Activated CD8-positive, alpha-beta memory T cell treated with anti-CD3 and anti-CD28 coated beads for 48 hours (primary cell): ENCODE measurements at regions not wholly inside any gene's neighbourhood (a gene's known extent, or its start where the extent isn't known, plus 50 kb on each side); places are given as distances from the start of the nearest gene placed in this dataset.

Experiments
- DNase-seq, 3 experiments: peaks; one replicate each; pipeline ENCODE4 v3.0.0-alpha.2; 2020; ENCODE audit warnings: low read depth in 2 of 3, low spot score in 2 of 3

- no peak for DNase-seq
Observed at GRCh38 chr16:6335072-6335471, 997.6 kb upstream of the RBFOX1 start.

DNA sequence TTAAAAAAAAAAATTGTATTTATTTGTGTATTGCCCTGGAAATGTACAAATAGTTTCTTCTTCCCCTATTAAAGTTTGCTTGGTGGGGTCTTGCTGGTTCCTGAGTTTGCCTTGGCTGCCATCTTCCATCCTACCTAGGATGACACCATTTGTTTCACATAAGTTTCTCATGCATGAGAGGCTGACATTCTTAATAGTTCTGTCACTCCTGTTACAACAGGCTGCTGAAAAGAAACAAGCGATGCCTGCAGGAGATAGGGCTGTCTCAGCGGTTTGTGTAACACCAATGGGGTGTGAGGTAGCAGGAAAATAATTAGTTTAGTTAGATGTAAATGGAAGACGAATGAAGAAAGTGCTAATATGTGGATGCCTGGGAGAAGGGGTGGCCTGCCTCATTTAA is 1000.9 kb upstream of the RBFOX1 start:
- no peak for DNase-seq

DNA sequence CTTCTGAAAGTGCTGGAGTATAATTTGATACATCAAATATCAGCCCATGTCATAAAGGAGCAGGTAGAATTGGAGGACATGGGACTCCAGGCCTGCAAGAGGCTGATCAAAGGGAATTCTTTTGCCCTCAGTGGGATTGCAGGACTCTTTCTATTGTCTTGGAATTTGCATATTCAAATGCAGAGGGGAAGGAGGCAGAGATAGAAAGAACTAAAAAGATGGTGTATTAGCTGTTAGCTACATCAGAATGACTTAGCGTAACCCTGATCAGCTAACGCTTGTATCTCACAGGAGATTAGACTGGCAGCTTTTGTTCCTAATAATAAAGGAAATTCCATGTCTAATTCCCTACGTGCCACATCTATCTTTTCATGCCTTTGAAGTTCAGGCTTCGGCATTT is 1014.7 kb upstream of the RBFOX1 start:
- no peak for DNase-seq

DNA sequence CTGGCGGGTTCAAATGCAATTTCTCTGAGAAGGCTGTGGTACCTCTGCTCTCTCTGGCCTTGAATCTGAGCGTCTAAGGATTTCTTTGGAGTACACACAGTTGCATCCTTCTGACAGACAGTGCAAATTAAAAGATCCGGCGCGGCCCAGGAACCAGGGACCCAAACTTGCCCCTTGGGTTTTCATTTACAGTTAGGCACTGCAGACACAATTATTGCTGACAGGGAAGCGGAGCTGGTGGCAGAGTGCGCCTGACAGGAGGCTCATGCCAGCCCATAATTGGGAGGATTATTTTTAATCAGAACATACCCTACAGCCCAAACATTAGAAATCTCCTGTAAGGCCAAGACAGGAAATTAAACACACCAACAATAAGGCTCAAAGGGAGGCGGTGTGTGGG is 1023.4 kb upstream of the RBFOX1 start:
- DNase-seq: no peak

- DNase-seq: no peak
Observed at GRCh38 chr16:6308176-6308575, 1024.5 kb upstream of the RBFOX1 start.

GRCh38 chr16:6300523-6300922 is 1032.1 kb upstream of the RBFOX1 start:
- no peak for DNase-seq

- DNase-seq: no peak
Observed at GRCh38 chr16:6297666-6298410, 1034.8 kb upstream of the RBFOX1 start.

GRCh38 chr16:6286176-6286575 is 1046.5 kb upstream of the RBFOX1 start:
- no peak for DNase-seq

DNA sequence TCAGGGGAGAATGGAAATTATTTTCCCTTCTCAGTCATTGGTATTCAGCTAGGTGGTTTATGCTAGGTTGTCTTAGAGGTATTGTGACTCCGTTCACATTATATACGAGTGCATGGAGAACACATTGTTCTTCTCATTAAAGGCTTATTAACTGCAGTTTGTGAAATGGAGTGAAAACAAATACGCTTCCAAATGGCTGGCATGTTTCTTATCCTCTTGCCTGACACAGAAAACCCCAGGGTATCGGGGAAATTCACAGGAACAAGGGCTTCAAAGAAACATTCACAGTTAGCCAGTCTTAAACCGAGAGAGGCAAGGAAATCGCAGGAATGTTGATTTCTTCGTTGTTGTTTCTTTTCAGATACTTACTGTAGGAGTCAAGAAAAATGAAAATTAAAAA is 1047.9 kb upstream of the RBFOX1 start:
- no peak for DNase-seq

- no peak for DNase-seq
Observed at GRCh38 chr16:6281994-6282393, 1050.7 kb upstream of the RBFOX1 start.

GRCh38 chr16:6281274-6281673 is 1051.4 kb upstream of the RBFOX1 start:
- DNase-seq: no peak

DNA sequence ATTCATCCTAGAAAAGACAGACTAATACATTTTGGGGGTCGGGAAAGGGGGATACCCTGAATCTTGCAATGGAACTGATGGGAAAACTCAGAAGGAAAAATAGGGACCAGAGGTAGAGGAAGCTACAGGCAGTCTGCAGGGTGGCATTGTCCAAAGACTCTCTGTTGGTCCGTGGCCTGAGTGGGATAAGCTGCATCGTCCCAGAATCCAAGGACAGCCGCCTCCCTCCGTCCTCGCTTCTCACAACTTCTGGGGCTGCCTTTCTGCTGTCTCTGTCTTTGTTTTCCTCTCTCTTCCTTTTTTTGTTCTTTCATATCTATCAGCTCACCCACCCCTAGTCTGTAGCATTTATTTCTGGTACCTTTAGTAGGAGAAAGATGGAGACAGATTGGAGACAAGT is 1052.6 kb upstream of the RBFOX1 start:
- DNase-seq: no peak

DNA sequence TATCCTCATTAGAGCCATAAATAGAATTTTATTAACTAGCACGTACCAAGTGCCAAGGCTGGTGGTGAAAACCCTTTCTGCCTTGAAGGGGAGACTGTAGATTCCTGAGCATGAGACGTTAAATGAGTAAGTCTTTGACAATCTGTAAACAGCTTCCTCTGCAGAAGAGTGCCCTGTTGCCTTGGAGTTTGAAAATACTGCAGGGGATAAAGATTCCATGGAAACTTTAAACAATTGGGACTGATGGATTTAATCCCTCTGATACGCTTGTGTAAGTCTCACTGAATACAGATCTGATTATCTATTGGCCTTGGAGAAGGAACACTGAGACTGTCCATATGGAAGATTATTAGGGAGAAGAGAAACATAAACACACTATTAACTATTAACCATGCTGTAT is 1053.4 kb upstream of the RBFOX1 start:
- no peak for DNase-seq

DNA sequence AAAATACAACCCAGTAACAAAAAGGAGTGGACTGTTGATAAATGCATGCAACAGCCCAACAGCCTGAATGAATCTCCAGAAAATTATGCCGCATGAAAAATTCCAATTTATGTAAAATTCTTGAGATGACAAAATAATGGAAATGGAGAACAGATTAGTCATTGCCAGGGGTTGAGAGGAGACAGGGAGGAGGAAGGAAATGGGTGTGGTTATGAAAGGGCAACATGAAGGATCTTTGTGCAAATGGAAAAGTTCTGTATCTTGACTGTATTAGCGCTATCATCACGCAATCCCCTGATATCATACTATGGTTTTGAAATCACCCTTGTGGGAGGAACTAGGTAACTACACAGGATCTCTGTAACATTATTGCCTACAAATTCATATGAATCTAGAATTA is 1058.3 kb upstream of the RBFOX1 start:
- no peak for DNase-seq

DNA sequence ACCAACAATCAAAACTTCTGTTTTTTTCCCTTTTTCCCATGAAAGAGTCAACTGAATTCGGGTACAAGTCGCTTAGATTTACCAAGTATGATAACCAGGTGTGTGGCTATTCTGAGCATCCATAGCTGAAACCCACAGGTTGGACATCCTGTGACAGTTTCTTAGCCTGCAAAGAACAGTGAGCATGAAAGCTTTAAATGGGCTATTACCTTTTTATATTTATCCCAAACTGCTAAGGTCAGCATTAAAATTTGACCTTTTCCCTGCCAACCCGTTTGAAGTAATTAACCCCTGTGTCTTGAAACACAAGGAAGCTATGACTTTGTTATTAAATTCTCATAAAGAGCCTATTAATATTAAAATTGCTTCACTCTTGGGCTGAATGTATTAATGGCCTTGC is 1065.0 kb upstream of the RBFOX1 start:
- no peak for DNase-seq

- no peak for DNase-seq
Observed at GRCh38 chr16:6266703-6267102, 1065.9 kb upstream of the RBFOX1 start.

- DNase-seq: no peak
Observed at GRCh38 chr16:6265968-6266367, 1066.7 kb upstream of the RBFOX1 start.

DNA sequence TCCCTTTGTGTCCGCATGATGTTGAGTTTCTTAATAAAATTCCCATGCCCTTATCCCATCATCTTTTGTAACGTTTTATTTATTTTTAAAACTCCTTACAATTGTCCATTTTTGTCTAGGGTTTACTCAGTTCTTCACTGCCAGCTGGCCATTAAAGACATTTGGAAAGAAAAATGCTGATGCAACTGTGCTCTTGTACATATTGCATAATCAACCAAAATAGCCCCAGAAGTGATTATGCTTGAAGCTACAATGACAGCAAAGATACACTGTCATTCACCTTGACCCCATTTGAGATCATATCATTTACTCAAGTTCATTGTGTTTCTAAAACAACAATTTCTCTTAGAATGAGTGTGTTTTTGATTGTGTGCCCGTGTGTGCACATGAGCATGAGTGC is 1074.6 kb upstream of the RBFOX1 start:
- no peak for DNase-seq

DNA sequence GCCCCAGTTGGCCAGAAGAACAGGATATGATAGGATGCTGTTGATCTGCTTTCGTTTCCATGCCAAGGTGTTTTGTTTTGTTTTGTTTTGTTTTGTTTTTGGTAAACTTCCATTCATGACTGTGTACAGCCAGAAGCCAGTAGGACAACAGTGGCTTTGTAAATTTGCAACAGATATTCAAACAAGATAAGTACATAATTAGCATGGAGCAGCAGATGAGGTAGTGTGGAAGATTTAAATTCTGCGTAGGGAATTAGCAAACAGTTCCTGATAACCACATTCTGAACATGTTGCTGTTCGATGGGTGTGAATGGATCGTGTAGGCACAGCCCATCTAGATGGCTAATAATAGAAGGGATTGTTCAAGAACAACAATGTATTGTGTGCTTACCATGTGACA is 1080.1 kb upstream of the RBFOX1 start:
- no peak for DNase-seq

GRCh38 chr16:6250511-6250910 is 1082.1 kb upstream of the RBFOX1 start:
- no peak for DNase-seq

DNA sequence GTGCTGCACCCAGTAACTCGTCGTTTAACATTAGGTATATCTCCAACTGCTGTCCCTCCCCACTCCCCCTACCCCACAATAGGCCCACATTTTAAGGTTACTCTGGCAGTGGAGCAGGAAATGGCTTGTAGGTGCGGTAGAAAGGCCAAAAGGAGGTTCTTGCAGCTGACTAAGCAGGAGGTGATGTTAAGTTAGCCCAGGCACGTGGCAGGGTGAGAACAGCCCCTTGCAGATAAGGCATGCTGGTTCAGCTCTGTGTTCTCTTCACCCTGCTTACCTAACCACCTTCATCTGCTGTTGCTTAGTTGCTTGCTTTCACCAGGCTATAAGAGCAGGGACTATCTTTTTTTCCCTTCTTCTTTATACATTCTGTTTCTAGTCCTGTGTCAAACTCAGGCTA is 1082.8 kb upstream of the RBFOX1 start:
- DNase-seq: no peak

GRCh38 chr16:6248199-6248598 is 1084.4 kb upstream of the RBFOX1 start:
- no peak for DNase-seq

DNA sequence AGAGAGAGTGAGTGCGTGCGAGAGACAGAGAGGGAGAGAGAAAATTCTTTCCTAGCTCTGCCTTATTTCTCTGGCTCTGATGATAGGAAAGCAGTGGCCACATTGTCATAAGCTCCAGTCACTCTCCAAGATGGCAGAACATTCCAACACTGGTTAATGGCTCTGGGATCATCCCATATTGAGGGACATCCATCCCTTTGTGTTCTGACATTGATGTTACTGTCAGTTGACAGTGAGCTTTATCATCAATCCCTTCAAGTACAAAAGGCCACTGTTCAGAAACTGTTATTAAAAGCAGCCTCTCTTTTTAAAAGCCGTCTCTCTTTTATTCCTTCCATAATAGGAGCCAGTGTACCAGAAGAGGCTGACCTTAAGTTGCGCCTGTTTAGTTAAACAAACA is 1084.9 kb upstream of the RBFOX1 start:
- no peak for DNase-seq

- DNase-seq: no peak
Observed at GRCh38 chr16:6247150-6247549, 1085.5 kb upstream of the RBFOX1 start.
